ENCODE measurements at regions not wholly inside any gene's neighbourhood (a gene's known extent, or its start where the extent isn't known, plus 50 kb on each side); places are given as distances from the start of the nearest gene placed in this dataset.
"Not testable (repeated sequence)": the region's sequence is repeated elsewhere in the genome, so short reads cannot be mapped to it uniquely, and the experiment has no call there.

- no peak for DNase-seq (ENCODE audit: low spot score)
Observed at GRCh38 chr16:86075839-86076440, 177.0 kb downstream of the IRF8 start.

- DNase-seq (ENCODE audit: low spot score) = no peak
Observed at GRCh38 chr16:86076606-86077005, 177.6 kb downstream of the IRF8 start.

- DNase-seq (ENCODE audit: low spot score) = no peak
Observed at GRCh38 chr16:86077243-86077940, 178.4 kb downstream of the IRF8 start.

GRCh38 chr16:86078121-86078600 lies 179.2 kb downstream of the IRF8 start:
- no peak for DNase-seq (ENCODE audit: low spot score)

DNA sequence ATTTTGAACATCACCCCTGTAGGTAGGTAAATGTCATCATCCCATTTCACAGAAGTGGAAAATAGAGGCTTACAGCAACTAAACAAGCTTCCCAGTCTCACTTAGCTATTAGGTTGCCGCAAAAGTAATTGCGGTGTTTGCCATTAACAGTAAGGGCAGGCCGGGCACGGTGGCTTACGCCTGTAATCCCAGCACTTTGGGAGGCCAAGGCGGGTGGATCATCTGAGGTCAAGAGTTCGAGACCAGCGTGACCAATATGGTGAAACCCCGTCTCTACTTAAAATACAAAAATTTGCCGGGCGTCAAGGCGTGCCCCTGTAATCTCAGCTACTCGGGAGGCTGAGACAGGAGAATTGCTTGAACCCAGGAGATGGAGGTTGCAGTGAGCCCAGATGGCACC lies 179.7 kb downstream of the IRF8 start:
- not testable (repeated sequence) for DNase-seq (ENCODE audit: low spot score)

DNA sequence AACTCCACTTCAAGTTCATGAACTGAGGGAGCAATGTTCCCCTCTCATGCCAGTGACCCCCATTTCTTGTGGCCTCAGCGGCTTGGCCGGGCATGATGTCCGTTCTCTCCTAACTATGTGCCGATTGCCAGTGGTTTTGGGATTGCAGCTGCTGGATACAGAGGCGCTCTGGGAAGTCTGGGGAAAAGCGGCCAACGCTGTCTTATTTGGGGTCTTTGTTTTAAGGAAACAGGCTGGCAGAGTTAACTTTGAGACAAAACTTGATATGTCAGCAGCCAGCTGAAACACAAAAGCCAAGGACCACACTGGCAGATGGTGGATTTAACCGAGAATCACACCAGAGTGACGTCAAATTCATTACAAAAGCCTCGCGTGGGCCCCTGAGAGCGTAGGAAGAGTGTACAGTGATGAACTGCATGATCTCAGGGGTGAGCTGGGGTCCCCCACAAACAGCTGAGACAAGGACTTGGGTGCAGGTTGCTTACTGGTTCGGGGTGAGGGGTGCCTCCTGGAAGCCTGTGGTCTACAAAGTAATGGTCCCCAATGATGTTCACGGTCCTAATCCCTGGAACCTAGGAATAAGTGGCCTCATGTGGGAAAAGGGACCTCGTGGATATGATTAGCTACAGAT lies 180.4 kb downstream of the IRF8 start:
- no peak for DNase-seq (ENCODE audit: low spot score)

GRCh38 chr16:86080131-86080875 lies 181.3 kb downstream of the IRF8 start:
- no peak for DNase-seq (ENCODE audit: low spot score)

- DNase-seq (ENCODE audit: low spot score) = no peak
Observed at GRCh38 chr16:86080982-86081381, 182.0 kb downstream of the IRF8 start.

- no peak for DNase-seq (ENCODE audit: low spot score)
Observed at GRCh38 chr16:86082418-86083030, 183.6 kb downstream of the IRF8 start.

GRCh38 chr16:86083382-86084002 lies 184.5 kb downstream of the IRF8 start:
- no peak for DNase-seq (ENCODE audit: low spot score)

DNA sequence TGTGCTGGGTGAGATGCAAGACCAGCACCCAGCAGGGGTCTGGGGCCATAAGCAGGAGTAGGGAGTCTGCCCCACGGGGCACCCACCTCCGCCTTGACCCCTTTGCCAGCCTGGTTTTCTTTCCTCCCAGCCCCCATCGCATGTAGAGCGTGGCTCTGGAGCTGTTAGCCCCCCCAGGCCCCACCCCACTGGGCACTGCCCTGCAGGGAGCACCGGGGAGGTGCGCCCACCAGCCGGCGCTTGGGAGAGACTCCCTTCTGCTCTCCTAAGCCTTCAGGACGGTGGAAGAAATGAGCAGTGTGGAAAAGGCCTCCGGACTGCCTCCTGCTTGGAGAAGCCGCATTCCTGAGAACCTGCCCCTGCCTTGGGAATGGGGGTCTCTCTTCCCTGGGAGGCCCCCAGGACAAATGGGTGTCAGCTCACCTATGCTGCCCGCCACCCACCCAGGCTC lies 186.2 kb downstream of the IRF8 start:
- DNase-seq (ENCODE audit: low spot score) = no peak

- no peak for DNase-seq (ENCODE audit: low spot score)
Observed at GRCh38 chr16:86085795-86086194, 186.8 kb downstream of the IRF8 start.

GRCh38 chr16:86086471-86086870 lies 187.5 kb downstream of the IRF8 start:
- DNase-seq (ENCODE audit: low spot score) = no peak

GRCh38 chr16:86087011-86087895 lies 188.3 kb downstream of the IRF8 start:
- no peak for DNase-seq (ENCODE audit: low spot score)

GRCh38 chr16:86087896-86088230 lies 188.9 kb downstream of the IRF8 start:
- no peak for DNase-seq (ENCODE audit: low spot score)

DNA sequence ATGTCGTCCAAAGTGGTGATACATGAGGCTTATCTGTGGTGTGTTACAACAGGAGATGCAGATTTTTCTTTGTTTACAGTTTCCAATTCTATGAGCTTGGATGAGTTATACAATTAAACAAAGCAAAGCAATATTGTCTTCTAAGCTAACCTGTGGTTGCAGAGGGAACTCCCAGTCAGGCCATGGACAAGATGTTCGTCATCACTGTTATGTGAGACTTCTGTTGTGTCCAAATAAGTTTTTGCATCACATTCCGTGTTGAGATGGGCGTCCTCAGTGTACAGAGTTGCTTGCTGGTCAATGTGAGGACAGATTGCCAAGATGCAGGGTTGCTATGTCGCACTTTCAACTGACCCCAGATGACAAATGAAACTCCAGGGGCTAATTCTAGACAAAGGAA lies 189.3 kb downstream of the IRF8 start:
- no peak for DNase-seq (ENCODE audit: low spot score)

- no peak for DNase-seq (ENCODE audit: low spot score)
Observed at GRCh38 chr16:86088816-86089215, 189.9 kb downstream of the IRF8 start.

GRCh38 chr16:86089334-86089900 lies 190.5 kb downstream of the IRF8 start:
- no peak for DNase-seq (ENCODE audit: low spot score)

DNA sequence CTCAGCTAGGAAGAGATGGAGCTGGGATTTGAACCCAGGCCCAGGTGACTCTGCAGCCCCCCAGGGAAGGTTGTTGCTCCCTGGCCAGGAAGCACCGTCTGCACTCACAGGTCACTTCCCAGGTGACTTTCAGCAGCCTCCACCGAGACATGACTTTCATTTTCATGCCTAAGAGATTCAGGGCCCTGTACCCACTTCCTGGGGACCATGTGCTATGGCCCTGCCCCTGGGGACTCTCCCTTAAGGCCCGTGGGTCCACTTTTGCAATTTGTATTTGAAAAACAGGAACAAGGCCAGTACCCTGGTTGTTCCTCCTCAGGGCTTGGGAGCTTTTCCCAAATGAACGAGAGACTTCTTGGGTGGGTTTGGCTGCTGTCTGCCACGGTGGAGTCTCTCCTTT lies 191.0 kb downstream of the IRF8 start:
- no peak for DNase-seq (ENCODE audit: low spot score)
